ENCODE measurements at regions not wholly inside any gene's neighbourhood (a gene's known extent, or its start where the extent isn't known, plus 50 kb on each side); places are given as distances from the start of the nearest gene placed in this dataset.
A peak's percentile ranks its signal among the peaks of the same experiment; 100 is the strongest.
"Not testable (repeated sequence)": the region's sequence is repeated elsewhere in the genome, so short reads cannot be mapped to it uniquely, and the experiment has no call there.

GRCh38 chr16:17556276-17557052, 85.7 kb upstream of the XYLT1 start:
- no peak for DNase-seq (ENCODE audit: low read depth in 2 of 2)

GRCh38 chr16:17555176-17555575, 84.4 kb upstream of the XYLT1 start:
- DNase-seq (ENCODE audit: low read depth in 2 of 2), result no peak

- no peak for DNase-seq (ENCODE audit: low read depth in 2 of 2)
These were observed 81.6 kb upstream of the XYLT1 start for GRCh38 chr16:17552351-17552750.

GRCh38 chr16:17551682-17552081, 80.9 kb upstream of the XYLT1 start:
- DNase-seq (ENCODE audit: low read depth in 2 of 2), result not testable (repeated sequence)

GRCh38 chr16:17548825-17549224, 78.1 kb upstream of the XYLT1 start:
- no peak for DNase-seq (ENCODE audit: low read depth in 2 of 2)

GRCh38 chr16:17544785-17545184, 74.0 kb upstream of the XYLT1 start:
- DNase-seq (ENCODE audit: low read depth in 2 of 2), result no peak

- no peak for DNase-seq (ENCODE audit: low read depth in 2 of 2)
These were observed 73.5 kb upstream of the XYLT1 start for GRCh38 chr16:17544304-17544703.

- no peak for DNase-seq (ENCODE audit: low read depth in 2 of 2)
These were observed 72.3 kb upstream of the XYLT1 start for GRCh38 chr16:17543073-17543472.

GRCh38 chr16:17541324-17541723, 70.6 kb upstream of the XYLT1 start:
- DNase-seq (ENCODE audit: low read depth in 2 of 2), result no peak

- no peak for DNase-seq (ENCODE audit: low read depth in 2 of 2)
These were observed 68.2 kb upstream of the XYLT1 start for GRCh38 chr16:17538927-17539326.

- no peak for DNase-seq (ENCODE audit: low read depth in 2 of 2)
These were observed 61.7 kb upstream of the XYLT1 start for GRCh38 chr16:17532338-17532995.

- DNase-seq (ENCODE audit: low read depth in 2 of 2), result peak in 1 of 2 donors; percentile 0
These were observed 59.4 kb upstream of the XYLT1 start for GRCh38 chr16:17529982-17530760.

- no peak for DNase-seq (ENCODE audit: low read depth in 2 of 2)
These were observed 56.5 kb upstream of the XYLT1 start for GRCh38 chr16:17526956-17527937.

- DNase-seq (ENCODE audit: low read depth in 2 of 2), result no peak
These were observed 53.9 kb upstream of the XYLT1 start for GRCh38 chr16:17524656-17525055.

GRCh38 chr16:17520561-17520960, 49.8 kb upstream of the XYLT1 start:
- DNase-seq (ENCODE audit: low read depth in 2 of 2), result no peak
